Gastroesophageal sphincter (tissue), 3 donors: ENCODE measurements at regions not wholly inside any gene's neighbourhood (a gene's known extent, or its start where the extent isn't known, plus 50 kb on each side); places are given as distances from the start of the nearest gene placed in this dataset.

ENCODE experiments used
- CTCF ChIP-seq, 4 experiments: fragments of 200-600 bp in 2 of 4; fragments of 450-650 bp in 2 of 4; sonication (generic) in 1 of 4; IDR thresholded peaks; one replicate each; pipeline ENCODE4 v1.5.1; 2017 to 2019; ENCODE audit warnings: antibody characterized with exemption in 4 of 4, mild to moderate bottlenecking in 2 of 4, moderate library complexity in 2 of 4
- POLR2A ChIP-seq, 2 donors: fragments of 450-650 bp; IDR thresholded peaks; one replicate each; pipeline ENCODE4 v1.6.1; 2017; ENCODE audit warnings: antibody characterized with exemption in 2 of 2, mild to moderate bottlenecking in 2 of 2, moderate library complexity in 1 of 2

- TF ChIP-seq CTCF (IDR thresholded peaks at IDR 0.05) (no peak), POLR2A (IDR thresholded peaks at IDR 0.05) (no peak)
These were observed 191.0 kb downstream of the C11orf91 start for GRCh38 chr11:33509632-33510031.
